ENCODE measurements at regions not wholly inside any gene's neighbourhood (a gene's known extent, or its start where the extent isn't known, plus 50 kb on each side); places are given as distances from the start of the nearest gene placed in this dataset.
"Not testable (repeated sequence)": the region's sequence is repeated elsewhere in the genome, so short reads cannot be mapped to it uniquely, and the experiment has no call there.

- DNase-seq = not testable (repeated sequence)
These were observed 51.6 kb upstream of the MAP4K4 start for GRCh38 chr2:101645886-101646285.

- no peak for DNase-seq
These were observed 52.6 kb upstream of the MAP4K4 start for GRCh38 chr2:101644842-101645383.

GRCh38 chr2:101643004-101643524 lies 54.4 kb upstream of the MAP4K4 start:
- no peak for DNase-seq

GRCh38 chr2:101638817-101639605 lies 58.5 kb upstream of the MAP4K4 start:
- no peak for DNase-seq

- no peak for DNase-seq
These were observed 59.3 kb upstream of the MAP4K4 start for GRCh38 chr2:101638181-101638711.

GRCh38 chr2:101630224-101630949 lies 67.1 kb upstream of the MAP4K4 start:
- DNase-seq = peak; percentile 28

- no peak for DNase-seq
These were observed 69.5 kb upstream of the MAP4K4 start for GRCh38 chr2:101628030-101628392.

GRCh38 chr2:101627285-101628029 lies 70.0 kb upstream of the MAP4K4 start:
- DNase-seq = no peak

GRCh38 chr2:101625814-101626213 lies 71.7 kb upstream of the MAP4K4 start:
- DNase-seq = not testable (repeated sequence)

- DNase-seq = no peak
These were observed 72.1 kb upstream of the MAP4K4 start for GRCh38 chr2:101625387-101625786.

GRCh38 chr2:101624706-101625332 lies 72.7 kb upstream of the MAP4K4 start:
- no peak for DNase-seq

- DNase-seq = no peak
These were observed 74.4 kb upstream of the MAP4K4 start for GRCh38 chr2:101623031-101623521.

- no peak for DNase-seq
These were observed 75.1 kb upstream of the MAP4K4 start for GRCh38 chr2:101622210-101623030.

GRCh38 chr2:101619191-101619591 lies 78.3 kb upstream of the MAP4K4 start:
- no peak for DNase-seq

- no peak for DNase-seq
These were observed 79.7 kb upstream of the MAP4K4 start for GRCh38 chr2:101617796-101618195.

- no peak for DNase-seq
These were observed 80.3 kb upstream of the MAP4K4 start for GRCh38 chr2:101617188-101617587.

- no peak for DNase-seq
These were observed 83.3 kb upstream of the MAP4K4 start for GRCh38 chr2:101614127-101614759.

- no peak for DNase-seq
These were observed 84.3 kb upstream of the MAP4K4 start for GRCh38 chr2:101613056-101613704.

GRCh38 chr2:101612019-101612418 lies 85.5 kb upstream of the MAP4K4 start:
- DNase-seq = no peak

- no peak for DNase-seq
These were observed 86.7 kb upstream of the MAP4K4 start for GRCh38 chr2:101610750-101611315.

Data from NCI-H774 (cell line).